ENCODE measurements at regions not wholly inside any gene's neighbourhood (a gene's known extent, or its start where the extent isn't known, plus 50 kb on each side); places are given as distances from the start of the nearest gene placed in this dataset.

DNA sequence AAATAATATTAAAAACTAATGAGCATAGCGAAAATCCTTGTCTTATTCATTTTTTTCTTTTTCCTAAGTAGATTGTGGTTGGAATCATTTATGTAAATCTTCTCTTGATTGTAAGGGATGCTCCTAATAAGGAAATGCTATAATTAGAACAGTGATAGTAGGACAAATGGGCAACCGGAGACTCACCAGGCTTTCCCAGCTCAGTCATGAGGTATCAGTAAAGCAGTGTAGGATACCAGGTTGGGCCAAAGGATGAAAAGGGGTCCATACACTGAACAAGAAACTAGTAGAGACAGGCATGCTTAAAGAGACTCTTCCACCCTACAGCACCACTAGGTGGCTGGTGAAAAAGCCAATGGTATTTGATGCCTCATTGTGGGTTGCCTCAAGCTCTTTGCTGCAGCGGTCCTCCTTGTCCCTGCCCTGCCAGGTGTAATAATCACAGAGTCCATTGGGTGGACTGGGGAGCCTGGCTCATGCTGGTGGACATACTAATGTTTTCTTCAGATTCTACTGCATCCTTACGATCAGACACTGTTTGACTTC lies 71.4 kb upstream of the FAM98A start:
- Histone ChIP-seq H3K27ac (ENCODE audit: low read depth in 2 of 2, low read length in 1 of 2) (no peak overlapping the region), H3K4me1 (ENCODE audit: control insufficient read depth in 1 of 2, insufficient read depth in 2 of 2, low read depth in 1 of 2, low read length in 1 of 2) (peaks cover 0 to 8% of the 10 kb centered on the region in 2 experiments; a peak in 2 of 4 replicates), H3K4me2 (no peak overlapping the region), H3K27me3 (ENCODE audit: insufficient read depth) (no peaks in the 10 kb centered on the region), H3K36me3 (replicated peaks in 1 of 2; ENCODE audit: control insufficient read depth in 1 of 2, insufficient read depth in 2 of 2, low read length in 1 of 2) (no peaks in the 10 kb centered on the region), H3F3A (replicated peaks; ENCODE audit: insufficient read depth) (no peaks in the 10 kb centered on the region), H4K20me1 (ENCODE audit: insufficient read depth) (no peaks in the 10 kb centered on the region), H2AFZ (ENCODE audit: low read depth) (no peak overlapping the region), H3K9ac (no peak overlapping the region), H3K79me2 (ENCODE audit: insufficient read depth) (no peaks in the 10 kb centered on the region), H3K9me2 (no peaks in the 10 kb centered on the region), H3K9me3 (no peaks in the 10 kb centered on the region), H3K4me3 (ENCODE audit: low read depth in 2 of 2, low read length in 1 of 2) (no peak overlapping the region)
- ChIA-PET POLR2A (no interaction called here), CTCF (interaction anchor here (0.9 to 1.3 kb wide), 2 partner anchors 31 to 1758 kb away, joined by 3 read pairs; no protein-coding TSS in a partner anchor)
- no peak for DNase-seq
- WGBS (ENCODE audit: low lambda C conversion rate) = 23% methylated on average over 4 of the region's 4 CpGs
- TF ChIP-seq, protein P1, sequence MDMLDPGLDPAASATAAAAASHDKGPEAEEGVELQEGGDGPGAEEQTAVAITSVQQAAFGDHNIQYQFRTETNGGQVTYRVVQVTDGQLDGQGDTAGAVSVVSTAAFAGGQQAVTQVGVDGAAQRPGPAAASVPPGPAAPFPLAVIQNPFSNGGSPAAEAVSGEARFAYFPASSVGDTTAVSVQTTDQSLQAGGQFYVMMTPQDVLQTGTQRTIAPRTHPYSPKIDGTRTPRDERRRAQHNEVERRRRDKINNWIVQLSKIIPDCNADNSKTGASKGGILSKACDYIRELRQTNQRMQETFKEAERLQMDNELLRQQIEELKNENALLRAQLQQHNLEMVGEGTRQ (IDR thresholded peaks at IDR 0.05; ENCODE audit: borderline replicate concordance, low read depth, low read length) = no peak
- TF ChIP-seq, protein P2, sequence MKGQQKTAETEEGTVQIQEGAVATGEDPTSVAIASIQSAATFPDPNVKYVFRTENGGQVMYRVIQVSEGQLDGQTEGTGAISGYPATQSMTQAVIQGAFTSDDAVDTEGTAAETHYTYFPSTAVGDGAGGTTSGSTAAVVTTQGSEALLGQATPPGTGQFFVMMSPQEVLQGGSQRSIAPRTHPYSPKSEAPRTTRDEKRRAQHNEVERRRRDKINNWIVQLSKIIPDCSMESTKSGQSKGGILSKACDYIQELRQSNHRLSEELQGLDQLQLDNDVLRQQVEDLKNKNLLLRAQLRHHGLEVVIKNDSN (IDR thresholded peaks at IDR 0.05; ENCODE audit: borderline replicate concordance, low read depth) = no peak
- no peak for TF ChIP-seq YY1 (IDR thresholded peaks at IDR 0.05; ENCODE audit: low read depth)
- no peak for TF ChIP-seq GATA2 (CRISPR knock-in tag; IDR thresholded peaks at IDR 0.05)
- TF ChIP-seq, protein P3, sequence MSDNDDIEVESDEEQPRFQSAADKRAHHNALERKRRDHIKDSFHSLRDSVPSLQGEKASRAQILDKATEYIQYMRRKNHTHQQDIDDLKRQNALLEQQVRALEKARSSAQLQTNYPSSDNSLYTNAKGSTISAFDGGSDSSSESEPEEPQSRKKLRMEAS (IDR thresholded peaks at IDR 0.05; ENCODE audit: low read depth) = no peak
- no peak for TF ChIP-seq FOXJ3 (CRISPR knock-in tag; IDR thresholded peaks at IDR 0.05)
- no peak for TF ChIP-seq NRF1 (IDR thresholded peaks at IDR 0.05; ENCODE audit: low read depth, low read length)
- TF ChIP-seq EZH2phosphoT487 (IDR thresholded peaks at IDR 0.05; ENCODE audit: borderline replicate concordance, low read depth) = no peak
- no peak for TF ChIP-seq GABPA (IDR thresholded peaks at IDR 0.05; ENCODE audit: low read depth)
- no peak for TF ChIP-seq RCOR1 (IDR thresholded peaks at IDR 0.05; ENCODE audit: low read length)
- TF ChIP-seq FOSL2 (IDR thresholded peaks at IDR 0.05; ENCODE audit: borderline replicate concordance, low read depth) = no peak
- no peak for TF ChIP-seq RFX5 (IDR thresholded peaks at IDR 0.05; ENCODE audit: low read length)
- no peak for TF ChIP-seq TCF12 (IDR thresholded peaks at IDR 0.05)
- TF ChIP-seq RXRA (IDR thresholded peaks at IDR 0.05; ENCODE audit: borderline replicate concordance, low read depth) = no peak
- TF ChIP-seq EP300 (IDR thresholded peaks at IDR 0.05; ENCODE audit: borderline replicate concordance in 1 of 2, low read depth in 1 of 2, low read length in 1 of 2) = no peak
- no peak for TF ChIP-seq RAD21 (IDR thresholded peaks at IDR 0.05; ENCODE audit: low read length)
- TF ChIP-seq JUND (IDR thresholded peaks at IDR 0.05) = no peak
- no peak for TF ChIP-seq MEF2A (IDR thresholded peaks at IDR 0.05; ENCODE audit: borderline replicate concordance, low read depth)
- TF ChIP-seq, protein P4, sequence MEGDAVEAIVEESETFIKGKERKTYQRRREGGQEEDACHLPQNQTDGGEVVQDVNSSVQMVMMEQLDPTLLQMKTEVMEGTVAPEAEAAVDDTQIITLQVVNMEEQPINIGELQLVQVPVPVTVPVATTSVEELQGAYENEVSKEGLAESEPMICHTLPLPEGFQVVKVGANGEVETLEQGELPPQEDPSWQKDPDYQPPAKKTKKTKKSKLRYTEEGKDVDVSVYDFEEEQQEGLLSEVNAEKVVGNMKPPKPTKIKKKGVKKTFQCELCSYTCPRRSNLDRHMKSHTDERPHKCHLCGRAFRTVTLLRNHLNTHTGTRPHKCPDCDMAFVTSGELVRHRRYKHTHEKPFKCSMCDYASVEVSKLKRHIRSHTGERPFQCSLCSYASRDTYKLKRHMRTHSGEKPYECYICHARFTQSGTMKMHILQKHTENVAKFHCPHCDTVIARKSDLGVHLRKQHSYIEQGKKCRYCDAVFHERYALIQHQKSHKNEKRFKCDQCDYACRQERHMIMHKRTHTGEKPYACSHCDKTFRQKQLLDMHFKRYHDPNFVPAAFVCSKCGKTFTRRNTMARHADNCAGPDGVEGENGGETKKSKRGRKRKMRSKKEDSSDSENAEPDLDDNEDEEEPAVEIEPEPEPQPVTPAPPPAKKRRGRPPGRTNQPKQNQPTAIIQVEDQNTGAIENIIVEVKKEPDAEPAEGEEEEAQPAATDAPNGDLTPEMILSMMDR (IDR thresholded peaks at IDR 0.05) = no peak
- no peak for TF ChIP-seq NFIC (IDR thresholded peaks at IDR 0.05; ENCODE audit: borderline replicate concordance)

Measured in SK-N-SH (cell line).